A673 (cell line): ENCODE measurements at regions not wholly inside any gene's neighbourhood (a gene's known extent, or its start where the extent isn't known, plus 50 kb on each side); places are given as distances from the start of the nearest gene placed in this dataset.

Experiments used
- CTCF ChIP-seq: fragments of 300-800, 200-600 bp; sonication (generic); conservative IDR thresholded peaks from 2 replicates; pipeline ENCODE4 v1.5.1; 2017; ENCODE audit warnings: low read depth, mild to moderate bottlenecking, antibody characterized with exemption, low read length, moderate library complexity, mixed read lengths
- EZH2 ChIP-seq: fragments of 200-600 bp; sonication (generic); IDR thresholded peaks from 2 replicates; pipeline ENCODE4 v1.6.1; 2017; ENCODE audit warnings: borderline replicate concordance, low read depth, mild to moderate bottlenecking, mixed read lengths, antibody characterized with exemption, low read length; ENCODE audit not compliant: poor library complexity, severe bottlenecking

GRCh38 chr5:2003206-2003605 lies 120.5 kb upstream of the IRX4 start:
- TF ChIP-seq EZH2 (no peak), CTCF (no peak)
